SK-MEL-5 (cell line): ENCODE measurements at regions not wholly inside any gene's neighbourhood (a gene's known extent, or its start where the extent isn't known, plus 50 kb on each side); places are given as distances from the start of the nearest gene placed in this dataset.
"Not testable (repeated sequence)": the region's sequence is repeated elsewhere in the genome, so short reads cannot be mapped to it uniquely, and the experiment has no call there.

Source experiments
- DNase-seq: peaks from one replicate; pipeline ENCODE4 v3.0.0-alpha.2; 2016; ENCODE audit warnings: low read depth, low spot score
- in situ Hi-C: cut with HindIII; loops from 2 replicates; pipeline ENCODE4 v1.10.0; 2016; ENCODE audit warnings: low sequenced_read_pairs, high pct_unique_total_duplicates, low pct_unique_long_range_greater_than_20kb

DNA sequence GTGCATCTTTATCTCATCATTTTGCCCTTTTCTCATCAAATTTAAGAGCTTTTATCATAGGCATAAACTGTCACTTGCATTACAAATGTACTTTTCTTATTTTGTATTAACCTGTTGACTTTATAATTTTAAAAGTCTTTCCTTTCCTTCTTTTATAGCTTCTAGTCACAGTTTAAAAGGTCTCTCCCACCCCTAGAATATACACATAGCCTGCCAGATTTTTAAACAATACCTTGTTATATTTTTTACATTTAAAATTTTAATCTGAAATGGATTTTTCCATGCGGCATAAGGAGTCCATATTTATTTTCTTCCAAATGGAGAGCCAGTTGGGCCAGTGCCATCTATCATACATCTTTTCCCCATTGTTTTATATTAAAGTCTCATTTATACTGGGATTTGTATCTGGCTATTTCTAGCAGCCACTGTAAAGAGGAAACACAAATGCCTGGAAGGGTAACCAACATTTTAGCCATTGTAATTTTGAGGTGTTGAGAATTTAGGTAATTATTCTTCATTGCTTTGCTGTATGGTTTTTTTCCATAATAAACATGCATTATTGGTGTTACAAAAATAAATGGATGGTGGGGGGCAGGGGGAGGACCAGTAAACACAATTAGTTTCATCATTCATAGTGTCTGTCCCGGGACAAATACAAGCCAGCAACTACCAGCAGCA lies 92.8 kb downstream of the CCDC71L start:
- no peak for DNase-seq

GRCh38 chr7:106567204-106568001 lies 93.6 kb downstream of the CCDC71L start:
- DNase-seq, in situ Hi-C loops: not testable (repeated sequence)

More for the DNA sequence above, 92.8 kb downstream of the CCDC71L start:
- in situ Hi-C loops = no loop called here

DNA sequence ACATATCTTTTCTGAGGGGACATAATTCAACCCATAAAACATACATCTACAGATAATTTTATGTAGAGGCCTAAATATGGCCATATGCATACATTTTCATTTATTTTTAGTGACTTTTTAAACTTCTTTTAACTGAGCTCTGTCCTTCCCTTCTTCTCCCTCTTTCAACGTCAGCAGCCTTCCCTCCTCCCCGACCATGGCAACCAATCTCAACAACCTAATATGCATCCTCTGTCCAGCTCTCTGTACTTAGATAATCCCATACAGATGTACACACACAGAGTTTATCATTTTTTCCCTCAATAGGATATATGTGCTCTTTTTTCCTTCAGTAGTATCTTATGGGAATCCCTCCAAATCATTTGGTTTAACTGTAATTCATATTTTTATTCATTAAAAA lies 94.3 kb downstream of the CCDC71L start:
- in situ Hi-C loops = no loop called here
- no peak for DNase-seq

DNA sequence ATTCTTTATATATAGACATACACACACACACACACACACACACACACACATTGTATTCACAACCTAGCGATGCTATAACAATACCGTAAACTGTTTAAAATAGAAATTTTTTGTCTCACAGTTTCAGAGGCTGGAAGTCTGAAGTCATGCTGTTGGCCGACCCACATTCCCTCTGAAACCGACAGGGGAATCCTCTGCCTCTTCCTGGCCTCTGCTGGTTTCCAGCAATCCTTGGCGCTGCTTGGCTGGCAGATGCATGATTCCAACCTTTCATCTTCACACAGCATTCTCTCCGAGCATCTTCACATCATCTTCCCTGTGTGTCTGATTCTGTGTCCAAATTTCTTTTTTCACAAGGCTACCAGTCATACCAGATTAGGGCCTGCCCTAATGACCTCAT lies 94.8 kb downstream of the CCDC71L start:
- no peak for DNase-seq
- in situ Hi-C loops = no loop called here

GRCh38 chr7:106565428-106565827 lies 95.5 kb downstream of the CCDC71L start:
- DNase-seq = no peak
- in situ Hi-C loops = no loop called here

DNA sequence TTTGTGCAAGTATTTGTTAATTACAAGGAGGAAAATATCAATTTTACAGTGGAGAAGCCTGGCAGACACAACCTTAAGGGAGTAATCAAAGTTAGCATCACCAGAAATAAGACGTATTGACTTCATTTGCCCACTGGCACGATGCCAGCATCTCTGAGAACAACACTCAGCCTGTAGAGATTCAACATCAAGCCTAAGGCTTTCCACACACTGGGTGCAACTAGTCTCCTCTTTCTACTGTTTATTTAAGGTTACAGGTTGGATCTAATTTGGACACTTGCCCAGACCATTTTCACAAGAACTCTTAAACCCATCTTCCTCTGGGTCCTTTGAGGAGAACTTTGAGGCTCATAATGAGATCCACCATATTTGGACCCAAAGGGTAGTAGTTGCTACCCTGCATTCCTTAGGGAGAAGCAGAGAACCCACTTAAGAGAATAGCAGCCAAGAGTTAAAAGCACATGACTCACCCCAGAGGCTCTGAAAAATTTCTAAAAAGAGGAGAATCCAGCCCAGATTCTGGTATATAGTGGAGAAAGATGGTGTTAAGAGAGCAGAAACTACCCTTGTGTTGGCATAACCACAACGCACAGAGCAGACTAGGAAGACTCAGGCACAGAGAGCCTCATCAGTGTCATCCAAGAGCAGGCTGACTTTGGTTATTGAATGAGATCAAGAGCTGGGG lies 97.3 kb downstream of the CCDC71L start:
- in situ Hi-C loops = no loop called here
- no peak for DNase-seq

GRCh38 chr7:106562711-106563366 lies 98.1 kb downstream of the CCDC71L start:
- no peak for DNase-seq
- in situ Hi-C loops = no loop called here

GRCh38 chr7:106561666-106562411 lies 99.1 kb downstream of the CCDC71L start:
- no peak for DNase-seq
- in situ Hi-C loops = no loop called here

GRCh38 chr7:106561151-106561550 lies 99.8 kb downstream of the CCDC71L start:
- no peak for DNase-seq
- in situ Hi-C loops = no loop called here

DNA sequence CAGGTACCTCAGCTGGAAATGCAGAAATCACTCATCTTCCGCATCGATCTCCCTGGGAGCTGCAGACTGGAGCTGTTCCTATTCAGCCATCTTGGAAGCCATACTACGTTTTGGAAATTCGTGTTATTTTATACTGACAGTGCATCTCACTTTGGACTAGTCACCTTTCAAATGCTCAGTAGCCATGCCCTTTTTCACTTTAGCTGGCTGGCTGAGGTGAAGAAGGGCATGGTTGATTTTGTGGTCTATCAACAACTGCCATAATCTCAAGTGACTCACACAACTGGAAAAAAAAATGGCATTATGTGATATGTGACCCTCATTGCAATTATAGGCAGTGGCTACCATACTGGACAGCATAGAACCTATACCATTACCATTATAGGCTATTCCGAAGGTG lies 100.5 kb downstream of the CCDC71L start:
- in situ Hi-C loops = no loop called here

DNA sequence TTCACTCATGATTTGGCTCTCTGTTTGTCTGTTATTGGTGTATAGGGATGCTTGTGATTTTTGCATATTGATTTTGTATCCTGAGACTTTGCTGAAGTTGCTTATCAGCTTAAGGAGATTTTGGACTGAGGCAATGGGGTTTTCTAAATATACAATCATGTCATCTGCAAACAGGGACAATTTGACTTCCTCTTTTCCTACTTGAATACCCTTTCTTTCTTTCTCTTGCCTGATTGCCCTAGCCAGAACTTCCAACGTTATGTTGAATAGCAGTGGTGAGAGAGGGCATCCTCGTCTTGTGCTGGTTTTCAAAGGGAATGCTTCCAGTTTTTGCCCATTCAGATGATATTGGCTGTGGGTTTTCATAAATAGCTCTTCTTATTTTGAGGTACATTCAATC lies 104.7 kb downstream of the CCDC71L start:
- DNase-seq, in situ Hi-C loops: not testable (repeated sequence)

More for the DNA sequence above, 100.5 kb downstream of the CCDC71L start:
- DNase-seq = no peak

DNA sequence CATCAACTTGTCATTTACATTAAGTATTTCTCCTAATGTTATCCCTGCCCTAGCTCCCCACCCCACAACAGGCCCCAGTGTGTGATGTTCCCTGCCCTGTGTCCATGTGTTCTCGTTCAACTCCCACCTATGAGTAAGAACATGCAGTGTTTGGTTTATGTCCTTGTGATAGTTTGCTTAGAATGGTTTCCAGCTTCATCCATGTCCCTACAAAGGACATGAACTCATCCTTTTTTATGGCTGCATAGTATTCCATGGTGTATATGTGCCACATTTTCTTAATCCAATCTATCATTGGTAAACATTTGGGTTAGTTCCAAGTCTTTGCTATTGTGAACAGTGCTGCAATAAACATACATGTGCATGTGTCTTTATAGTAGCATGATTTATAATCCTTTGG lies 106.3 kb downstream of the CCDC71L start:
- DNase-seq, in situ Hi-C loops: not testable (repeated sequence)

DNA sequence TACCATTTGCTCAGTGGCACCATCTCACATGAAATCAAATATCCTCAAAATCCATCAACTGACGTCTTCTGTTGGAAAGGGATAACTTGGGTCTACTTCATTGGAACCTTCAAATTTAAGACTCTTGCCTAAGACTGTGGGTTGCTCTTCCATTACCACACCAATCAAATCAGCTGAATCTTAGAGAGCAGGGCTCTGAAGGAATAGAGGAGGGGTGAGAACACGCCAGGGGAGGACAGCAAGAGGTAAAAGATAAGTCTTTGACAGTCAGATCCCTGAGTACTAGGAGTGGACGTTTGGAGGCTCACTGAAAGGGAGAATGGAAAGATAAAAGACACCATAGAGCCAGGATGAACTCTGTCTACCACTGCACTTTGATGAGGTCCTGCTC lies 107.5 kb downstream of the CCDC71L start:
- in situ Hi-C loops = no loop called here
- DNase-seq = no peak

GRCh38 chr7:106552645-106553445 lies 108.1 kb downstream of the CCDC71L start:
- DNase-seq = no peak

DNA sequence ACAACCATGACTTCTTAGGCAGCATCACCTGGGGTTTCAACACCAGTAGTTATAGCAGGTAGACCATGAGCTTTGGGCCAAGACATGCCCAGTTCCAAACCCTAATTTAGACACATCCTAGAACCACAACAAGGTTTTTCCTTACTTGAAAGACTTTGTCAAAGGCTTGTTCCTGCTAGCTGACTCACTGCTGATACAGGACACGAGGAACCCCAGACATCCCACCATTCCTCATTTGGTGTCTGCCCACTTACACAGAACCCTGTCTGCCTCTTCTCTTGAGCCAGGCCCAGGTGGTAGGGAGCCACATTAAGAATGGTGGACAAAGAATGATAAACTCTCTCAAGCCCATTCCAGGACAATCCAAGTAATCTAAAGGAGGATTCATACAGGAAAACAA lies 109.0 kb downstream of the CCDC71L start:
- DNase-seq = no peak
- in situ Hi-C loops = no loop called here

More at GRCh38 chr7:106552645-106553445, 108.1 kb downstream of the CCDC71L start:
- in situ Hi-C loops = no loop called here

DNA sequence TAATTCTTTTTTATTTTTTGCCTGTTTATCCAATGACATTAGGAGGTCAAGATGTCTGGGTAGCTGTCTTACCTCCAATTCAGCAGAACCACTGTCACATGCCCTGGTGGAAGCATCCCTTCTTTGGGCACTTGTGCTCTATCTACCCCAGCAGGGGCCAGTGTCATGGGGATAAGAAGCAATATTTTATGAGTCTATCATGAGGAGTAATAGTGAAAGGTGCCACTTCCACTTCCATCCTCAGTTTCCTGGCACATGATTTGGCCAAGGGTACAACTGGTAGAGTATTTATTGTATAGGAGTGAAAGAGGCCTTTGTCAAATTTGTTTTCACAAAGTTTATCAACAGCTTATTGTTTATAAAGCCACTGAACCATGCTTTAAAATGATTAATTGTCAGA lies 112.5 kb downstream of the CCDC71L start:
- DNase-seq = peak; percentile 97
- in situ Hi-C loops = loop anchor here (10.0 kb wide), 2 partner anchors 66 to 186 kb away; no protein-coding TSS in a partner anchor
